Body of pancreas (tissue), 4 donors: ENCODE measurements at regions not wholly inside any gene's neighbourhood (a gene's known extent, or its start where the extent isn't known, plus 50 kb on each side); places are given as distances from the start of the nearest gene placed in this dataset.

Source experiments
- CTCF ChIP-seq, 7 experiments: fragments of 450-650 bp in 4 of 7; fragments of 200-600 bp in 3 of 7; sonication (generic) in 3 of 7; IDR thresholded peaks; one replicate each; pipeline ENCODE4 v1.5.1; 2016 to 2019; ENCODE audit warnings: antibody characterized with exemption in 7 of 7
- POLR2A ChIP-seq, 3 donors: fragments of 450-650 bp; IDR thresholded peaks; one replicate each; pipeline ENCODE4 v1.6.1; 2016; ENCODE audit warnings: antibody characterized with exemption in 3 of 3, mild to moderate bottlenecking in 2 of 3

GRCh38 chr15:39180030-39180429 is 400.8 kb upstream of the THBS1 start:
- TF ChIP-seq CTCF (IDR thresholded peaks at IDR 0.05) (no peak), POLR2A (IDR thresholded peaks at IDR 0.05) (no peak)
